Activated naive CD4-positive, alpha-beta T cell treated with anti-CD3 and anti-CD28 coated beads, Interleukin-2, amount 50 U/mL, for 16 hours (primary cell): ENCODE measurements at regions not wholly inside any gene's neighbourhood (a gene's known extent, or its start where the extent isn't known, plus 50 kb on each side); places are given as distances from the start of the nearest gene placed in this dataset.

Experiments used
- DNase-seq: peaks from one replicate; pipeline ENCODE4 v3.0.0-alpha.2; 2020

GRCh38 chr10:117673230-117674010 is 130.9 kb downstream of the EMX2 start:
- DNase-seq = no peak

DNA sequence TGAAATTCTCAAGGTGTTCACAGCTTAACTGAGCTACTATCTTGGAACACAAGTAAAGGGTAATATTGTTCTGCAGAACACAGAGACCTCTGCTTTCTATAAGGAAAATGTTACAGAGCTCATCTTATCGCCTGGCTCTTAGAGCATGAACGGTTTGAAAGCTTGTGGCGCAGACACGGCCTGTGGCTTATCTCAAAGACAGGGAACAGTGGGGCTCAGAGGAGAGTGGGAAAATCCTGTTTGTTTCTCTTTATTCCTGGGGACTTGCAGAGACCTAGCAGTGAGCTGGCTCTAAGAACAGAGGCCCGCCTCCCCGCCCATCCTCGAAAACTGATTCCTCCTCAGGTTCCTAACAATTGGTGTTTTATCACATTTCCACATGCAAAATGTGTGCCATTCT is 131.7 kb downstream of the EMX2 start:
- DNase-seq = no peak

DNA sequence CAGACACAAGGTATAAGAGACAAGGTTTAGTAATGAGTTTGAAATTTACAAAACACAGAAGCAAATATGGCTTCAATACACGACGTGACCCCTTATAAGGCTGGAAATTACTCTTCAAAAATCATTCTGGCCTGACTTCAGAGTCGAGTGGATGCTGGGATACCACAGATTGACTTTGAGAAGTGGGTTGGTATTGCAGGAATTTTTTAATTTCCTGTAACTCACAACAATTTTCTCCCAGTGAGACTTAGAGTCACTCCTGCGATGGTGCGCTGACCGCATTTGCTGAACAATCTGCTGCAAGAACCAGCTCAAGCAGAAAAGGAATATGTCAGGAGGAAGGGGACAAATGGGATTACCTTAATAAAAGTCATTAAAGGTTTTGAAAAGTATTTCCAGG is 132.1 kb downstream of the EMX2 start:
- DNase-seq = no peak

GRCh38 chr10:117675514-117676055 is 133.0 kb downstream of the EMX2 start:
- DNase-seq = no peak

DNA sequence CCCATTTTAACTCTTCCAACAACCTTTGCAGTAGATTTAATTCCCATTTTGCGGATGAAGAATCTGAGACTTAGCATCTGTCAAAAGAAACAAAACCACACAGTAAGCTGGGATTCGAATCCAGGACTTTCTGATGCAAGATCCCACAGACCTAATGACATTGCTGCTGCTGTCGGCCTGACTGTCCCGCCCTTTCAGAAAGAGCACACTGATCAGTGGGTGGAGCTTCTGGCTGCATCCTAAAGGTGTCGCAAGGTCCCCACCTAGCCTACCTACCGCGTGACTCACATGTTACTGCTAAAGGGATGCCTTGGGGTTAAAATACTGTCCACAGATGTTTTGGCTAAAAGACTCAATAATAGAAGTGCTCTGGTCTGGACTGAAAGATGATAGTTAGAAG is 134.7 kb downstream of the EMX2 start:
- DNase-seq = no peak

- DNase-seq = no peak
These were observed 135.4 kb downstream of the EMX2 start for GRCh38 chr10:117677890-117678500.

DNA sequence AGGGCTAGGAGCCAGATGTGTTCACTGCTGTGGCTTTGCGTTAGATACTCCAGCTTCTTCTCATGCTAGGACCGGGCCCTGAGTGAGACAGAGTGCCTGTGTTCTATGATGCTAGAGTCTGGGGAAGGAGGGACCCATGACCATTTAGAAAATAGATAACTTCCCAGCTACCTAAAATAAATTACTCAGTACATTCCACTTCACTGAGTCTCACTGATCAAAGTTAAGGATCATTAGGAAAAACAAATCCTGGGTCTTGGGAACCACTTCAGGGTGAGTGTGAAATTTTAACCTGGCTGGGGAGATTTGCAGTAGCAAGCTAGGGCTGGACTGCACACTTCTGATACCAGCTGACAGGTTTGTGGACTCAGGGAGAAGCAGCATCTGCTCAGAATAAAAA is 138.1 kb downstream of the EMX2 start:
- DNase-seq = no peak

- no peak for DNase-seq
These were observed 138.6 kb downstream of the EMX2 start for GRCh38 chr10:117681104-117681503.

DNA sequence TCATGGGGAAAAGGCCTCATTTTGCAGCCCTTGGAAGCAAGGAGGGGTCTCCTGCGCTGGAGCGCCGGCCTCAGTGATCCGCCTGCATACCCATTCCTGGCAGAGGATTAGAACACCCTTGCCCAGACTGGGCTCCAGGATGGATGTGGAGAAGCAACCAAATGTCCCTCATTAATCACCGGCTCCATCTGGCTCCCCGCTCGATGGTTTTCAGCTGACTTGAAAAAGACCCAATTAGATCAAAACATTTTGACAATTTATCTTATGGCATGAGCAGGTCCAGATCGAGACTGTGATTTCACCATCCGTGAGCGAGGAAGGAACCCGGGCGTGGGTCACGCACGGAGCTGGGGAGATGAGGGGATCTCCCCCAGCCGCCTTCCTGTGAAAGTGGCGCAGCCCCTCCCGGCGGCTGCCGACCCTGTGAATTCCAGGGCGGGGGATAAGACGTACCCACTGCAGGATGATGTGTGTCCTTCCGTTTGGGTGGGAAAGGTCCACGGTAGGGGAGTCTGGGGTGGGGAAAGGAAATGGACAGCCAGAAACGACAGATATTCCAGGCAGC is 141.6 kb downstream of the EMX2 start:
- DNase-seq = no peak

GRCh38 chr10:117684672-117685211 is 142.2 kb downstream of the EMX2 start:
- no peak for DNase-seq

- no peak for DNase-seq
These were observed 142.9 kb downstream of the EMX2 start for GRCh38 chr10:117685431-117685830.

DNA sequence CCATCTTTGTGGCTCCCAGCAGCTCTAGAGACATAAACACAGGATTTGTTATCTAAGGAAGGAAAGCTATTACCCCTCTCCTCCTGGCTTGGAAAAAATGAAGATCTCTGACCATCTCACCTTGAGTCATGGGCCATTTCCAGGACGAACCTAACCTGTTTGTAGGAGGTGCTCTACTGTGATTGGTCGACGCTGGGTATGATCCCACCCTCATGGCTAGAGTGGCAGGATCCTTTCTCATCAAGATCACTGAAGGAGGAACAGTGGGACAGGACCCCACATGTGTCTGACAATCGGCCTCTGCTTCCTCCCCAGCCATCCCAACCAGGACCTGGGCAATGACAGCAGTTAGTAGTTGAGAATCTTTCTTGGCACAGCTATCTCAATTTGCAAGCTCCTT is 144.1 kb downstream of the EMX2 start:
- DNase-seq = no peak

- no peak for DNase-seq
These were observed 145.8 kb downstream of the EMX2 start for GRCh38 chr10:117688358-117688757.

DNA sequence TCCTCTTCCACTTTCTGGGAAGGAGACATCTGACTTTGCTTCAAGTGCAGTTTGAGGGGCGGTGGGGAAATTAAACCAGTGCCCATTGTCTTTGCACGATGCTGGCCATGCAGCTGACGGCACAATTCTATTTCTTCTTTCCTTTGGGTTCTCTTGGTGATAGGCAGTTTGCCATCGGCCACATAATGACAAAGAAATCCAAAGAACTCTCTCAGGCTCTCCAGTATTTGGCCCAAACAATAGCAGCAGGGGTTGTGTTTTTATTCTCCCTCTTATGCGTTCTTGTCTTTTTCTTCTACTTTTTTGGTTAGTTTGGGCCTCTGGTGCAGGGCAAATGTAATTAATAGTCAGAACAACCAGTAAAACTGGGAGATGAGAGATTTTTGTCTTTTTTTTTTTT is 147.0 kb downstream of the EMX2 start:
- no peak for DNase-seq

DNA sequence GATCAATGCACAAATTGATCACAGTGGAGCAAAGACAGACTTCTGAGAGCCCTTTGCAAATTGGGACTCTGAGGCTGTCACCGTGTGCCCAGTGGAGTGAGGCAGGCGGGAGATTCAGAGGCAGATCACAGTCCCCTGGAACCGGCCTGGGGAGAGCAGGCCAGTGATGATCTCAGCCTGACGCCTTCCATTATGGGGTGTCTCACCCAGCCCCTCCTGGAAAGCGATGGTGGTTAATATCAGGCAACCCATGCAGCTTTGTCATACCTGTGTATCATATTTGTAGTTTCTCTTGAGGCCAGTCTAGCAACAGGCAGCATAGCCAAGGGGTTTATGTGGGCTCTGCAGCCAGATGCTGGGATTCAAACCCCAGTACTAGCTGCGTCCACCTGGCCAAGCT is 147.8 kb downstream of the EMX2 start:
- DNase-seq = no peak

DNA sequence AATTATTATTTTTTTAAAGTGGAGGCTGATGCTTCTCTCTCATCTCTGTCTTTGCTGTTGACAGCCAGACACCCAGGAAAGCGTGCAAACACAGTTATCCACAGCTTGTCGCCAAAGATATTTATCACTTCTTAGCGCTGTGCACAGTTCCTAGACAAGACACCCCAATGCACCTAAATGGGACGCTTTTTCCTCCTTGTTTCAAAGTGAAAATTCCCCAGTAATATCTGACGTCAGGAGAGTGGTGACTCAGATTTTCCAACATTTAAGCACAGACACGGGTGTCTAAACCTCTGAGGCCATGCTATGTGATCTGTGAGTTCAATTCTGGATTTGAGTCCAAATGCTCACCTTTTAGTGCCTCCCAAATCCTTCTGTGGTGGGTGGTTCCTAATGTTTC is 151.6 kb downstream of the EMX2 start:
- no peak for DNase-seq

DNA sequence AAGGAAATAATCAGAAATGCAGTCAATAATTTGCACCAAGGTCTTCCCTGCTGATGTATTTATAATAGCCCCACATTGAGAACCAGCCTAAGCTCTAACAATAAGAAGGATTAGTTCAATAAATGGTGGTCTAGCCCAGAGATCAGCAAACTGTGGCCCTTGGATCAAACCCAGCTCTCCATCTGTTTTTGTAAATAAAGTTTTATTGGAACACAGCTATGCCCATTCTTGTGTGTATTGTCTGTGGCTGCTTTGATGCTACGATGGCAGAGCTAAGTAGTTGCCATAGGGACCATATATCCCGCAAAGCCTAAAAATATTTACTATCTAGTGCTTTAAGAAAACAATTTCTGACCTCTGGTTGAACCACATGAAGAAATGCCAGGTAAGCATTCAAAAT is 154.9 kb downstream of the EMX2 start:
- DNase-seq = no peak

DNA sequence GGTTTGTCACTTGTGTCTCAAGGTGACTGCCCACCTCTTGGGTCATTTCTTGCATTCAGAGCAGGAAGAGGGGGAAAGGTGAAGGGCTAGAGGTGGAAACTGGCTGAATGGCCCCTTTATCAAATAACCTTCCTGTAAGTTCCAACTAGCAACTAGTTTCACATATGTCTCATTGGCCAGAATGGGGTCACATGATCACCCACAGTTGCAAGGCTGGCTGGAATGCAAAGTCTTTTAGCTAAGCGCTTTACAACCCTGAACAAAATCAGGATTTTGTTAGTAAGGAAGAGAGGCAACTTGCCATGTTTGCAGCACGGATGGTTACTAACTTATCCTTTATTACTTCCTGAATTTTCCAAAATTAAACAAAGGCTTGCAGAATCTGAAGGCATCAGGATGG is 156.3 kb downstream of the EMX2 start:
- no peak for DNase-seq

- no peak for DNase-seq
These were observed 157.0 kb downstream of the EMX2 start for GRCh38 chr10:117699436-117700075.

DNA sequence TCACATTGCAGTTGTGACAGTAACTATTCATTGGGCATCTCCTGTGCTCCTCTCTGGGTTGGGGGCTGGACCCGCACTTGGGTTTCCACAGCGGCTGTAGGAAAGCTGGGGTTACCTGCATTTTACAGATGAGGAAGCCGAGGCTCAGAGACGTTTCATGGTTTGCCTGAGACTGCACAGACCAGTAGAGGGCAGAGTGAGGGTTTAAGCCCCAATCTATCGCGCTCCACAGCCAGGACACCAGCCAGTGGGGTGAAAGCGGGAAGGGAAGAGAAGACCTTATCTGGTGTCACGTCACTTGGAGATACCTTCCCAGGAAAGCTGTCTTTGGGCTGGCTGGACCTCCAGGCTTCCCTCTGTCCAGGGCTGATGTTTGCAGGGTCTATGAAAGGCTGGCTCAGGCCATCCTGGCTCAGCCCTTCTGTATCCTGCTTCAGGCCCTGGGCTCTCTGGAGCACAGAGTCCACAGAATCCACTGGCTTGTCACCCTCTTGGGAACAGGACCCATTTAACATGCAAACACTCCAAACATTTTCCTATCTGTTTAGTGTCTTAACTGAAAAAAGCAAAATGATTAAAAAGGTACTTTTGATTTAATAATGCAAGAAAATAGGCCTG is 167.7 kb downstream of the EMX2 start:
- DNase-seq = no peak

- DNase-seq = no peak
These were observed 174.3 kb downstream of the EMX2 start for GRCh38 chr10:117716889-117717288.

DNA sequence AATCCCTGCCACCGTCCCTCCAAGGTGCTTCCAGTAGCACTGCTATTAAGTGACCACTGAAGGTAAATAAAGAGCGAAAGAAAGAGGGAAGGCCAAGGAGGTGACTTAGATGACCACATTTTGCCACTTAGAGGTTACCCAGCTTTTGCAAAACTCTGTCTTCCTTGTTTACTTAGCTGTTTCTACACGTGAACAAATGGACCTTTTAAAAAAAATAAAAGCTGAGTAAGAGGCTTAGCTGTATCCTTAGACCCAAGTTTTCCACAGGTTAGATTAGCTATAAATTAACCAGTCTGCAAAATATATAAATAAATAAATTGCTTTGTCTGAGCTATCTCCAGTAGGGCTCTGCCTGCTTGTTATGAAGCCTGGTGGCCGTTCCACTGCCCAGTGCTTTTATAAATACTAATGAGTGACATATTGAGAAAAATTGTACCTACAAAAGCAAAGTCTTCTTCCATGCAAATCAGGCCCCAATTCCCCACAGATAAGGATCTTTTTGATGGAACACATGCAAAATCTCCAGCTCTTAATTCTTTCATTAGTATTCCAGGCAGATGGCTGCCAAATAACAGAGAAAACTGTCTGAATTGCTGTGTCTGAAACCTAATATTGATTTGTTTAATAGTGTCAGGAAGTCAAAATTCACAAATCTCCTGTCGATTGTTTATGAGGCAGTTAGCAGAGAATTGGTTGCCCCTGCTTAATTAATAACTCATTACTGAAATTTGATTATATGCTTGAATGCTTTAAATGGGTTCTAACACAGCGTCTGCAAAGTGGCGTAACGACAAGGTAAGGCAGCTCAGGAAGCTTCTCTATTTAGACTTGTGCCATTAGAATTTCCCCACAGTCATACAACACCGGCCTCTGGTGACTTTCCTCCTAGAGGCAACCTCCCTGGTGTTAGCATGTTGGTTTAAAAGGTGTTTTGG is 176.7 kb downstream of the EMX2 start:
- DNase-seq = no peak
